ENCODE measurements at regions not wholly inside any gene's neighbourhood (a gene's known extent, or its start where the extent isn't known, plus 50 kb on each side); places are given as distances from the start of the nearest gene placed in this dataset.

- DNase-seq (ENCODE audit: extremely low read depth, insufficient read length), result no peak
- no peak for TF ChIP-seq CTCF (IDR thresholded peaks at IDR 0.05; ENCODE audit: insufficient read depth, low read length, poor library complexity, severe bottlenecking)
- no peaks in the 10 kb centered on the region for H3K27me3 ChIP-seq (replicated peaks; ENCODE audit: control insufficient read depth, insufficient read depth, low read length)
- no peaks in the 10 kb centered on the region for H3K36me3 ChIP-seq (ENCODE audit: control insufficient read depth, insufficient read depth, low read length)
- H3K4me3 ChIP-seq (replicated peaks; ENCODE audit: low read depth, low read length), result peak overlapping the region; percentile 61
These were observed 159.0 kb upstream of the CHRNA7 start for GRCh38 chr15:31871166-31871886.

- DNase-seq (ENCODE audit: extremely low read depth, insufficient read length), result no peak
- no peak for TF ChIP-seq CTCF (IDR thresholded peaks at IDR 0.05; ENCODE audit: insufficient read depth, low read length, poor library complexity, severe bottlenecking)
- no peaks in the 10 kb centered on the region for H3K27me3 ChIP-seq (replicated peaks; ENCODE audit: control insufficient read depth, insufficient read depth, low read length)
- H3K4me3 ChIP-seq (replicated peaks; ENCODE audit: low read depth, low read length), result no peak overlapping the region
- H3K36me3 ChIP-seq (ENCODE audit: control insufficient read depth, insufficient read depth, low read length), result no peaks in the 10 kb centered on the region
These were observed 158.4 kb upstream of the CHRNA7 start for GRCh38 chr15:31871887-31872281.

GRCh38 chr15:31887246-31887645, 143.1 kb upstream of the CHRNA7 start:
- H3K4me3 ChIP-seq (replicated peaks; ENCODE audit: low read depth, low read length), result no peak overlapping the region
- no peaks in the 10 kb centered on the region; the same call in 1 of the 2 replicates for H3K27me3 ChIP-seq (replicated peaks; ENCODE audit: control insufficient read depth, insufficient read depth, low read length)
- peak; percentile 9 for TF ChIP-seq CTCF (IDR thresholded peaks at IDR 0.05; ENCODE audit: insufficient read depth, low read length, poor library complexity, severe bottlenecking)
- no peaks in the 10 kb centered on the region for H3K36me3 ChIP-seq (ENCODE audit: control insufficient read depth, insufficient read depth, low read length)
- DNase-seq (ENCODE audit: extremely low read depth, insufficient read length), result no peak

GRCh38 chr15:31892513-31892912, 137.8 kb upstream of the CHRNA7 start:
- Histone ChIP-seq H3K27me3 (replicated peaks; ENCODE audit: control insufficient read depth, insufficient read depth, low read length) (no peaks in the 10 kb centered on the region; the same call in none of the 2 replicates), H3K36me3 (ENCODE audit: control insufficient read depth, insufficient read depth, low read length) (no peaks in the 10 kb centered on the region), H3K4me3 (replicated peaks; ENCODE audit: low read depth, low read length) (no peak overlapping the region)
- no peak for TF ChIP-seq CTCF (IDR thresholded peaks at IDR 0.05; ENCODE audit: insufficient read depth, low read length, poor library complexity, severe bottlenecking)
- no peak for DNase-seq (ENCODE audit: extremely low read depth, insufficient read length)

- Histone ChIP-seq H3K36me3 (ENCODE audit: control insufficient read depth, insufficient read depth, low read length) (no peaks in the 10 kb centered on the region), H3K4me3 (replicated peaks; ENCODE audit: low read depth, low read length) (no peak overlapping the region), H3K27me3 (replicated peaks; ENCODE audit: control insufficient read depth, insufficient read depth, low read length) (no peaks in the 10 kb centered on the region; the same call in 1 of the 2 replicates)
- no peak for DNase-seq (ENCODE audit: extremely low read depth, insufficient read length)
- no peak for TF ChIP-seq CTCF (IDR thresholded peaks at IDR 0.05; ENCODE audit: insufficient read depth, low read length, poor library complexity, severe bottlenecking)
These were observed 136.5 kb upstream of the CHRNA7 start for GRCh38 chr15:31893780-31894179.
